H1 (cell line): ENCODE measurements at regions not wholly inside any gene's neighbourhood (a gene's known extent, or its start where the extent isn't known, plus 50 kb on each side); places are given as distances from the start of the nearest gene placed in this dataset.

Experiments used
- CHD2 ChIP-seq: IDR thresholded peaks from 2 replicates; pipeline ENCODE4 v1.6.1; 2012; ENCODE audit warnings: low read length, improper control_type of control experiment
- CREB1 ChIP-seq: IDR thresholded peaks from 2 replicates; pipeline ENCODE4 v1.6.1; 2012; ENCODE audit warnings: inconsistent platforms
- CTBP2 ChIP-seq: IDR thresholded peaks from 2 replicates; pipeline ENCODE4 v1.7.0; 2011; ENCODE audit warnings: borderline replicate concordance, mild to moderate bottlenecking, moderate library complexity, mixed read lengths, low read length; ENCODE audit not compliant: insufficient read depth, insufficient read length
- RAD21 ChIP-seq, 2 experiments: IDR thresholded peaks in 1 of 2; conservative IDR thresholded peaks in 1 of 2; 2 replicates each; pipeline ENCODE4 v1.6.1; 2011; ENCODE audit warnings: low read depth in 2 of 2, low read length in 2 of 2, improper control_type of control experiment in 1 of 2, inconsistent platforms in 1 of 2, mild to moderate bottlenecking in 1 of 2, moderate library complexity in 1 of 2
- TAF7 ChIP-seq: optimal IDR thresholded peaks from 2 replicates; pipeline ENCODE3; 2011; ENCODE audit warnings: low read depth, mild to moderate bottlenecking, inconsistent platforms, low read length, moderate library complexity, borderline replicate concordance
- TCF12 ChIP-seq: IDR thresholded peaks from 2 replicates; pipeline ENCODE4 v1.6.1; 2011; ENCODE audit warnings: low read depth, mild to moderate bottlenecking, low read length
- TEAD4 ChIP-seq: IDR thresholded peaks from 2 replicates; pipeline ENCODE4 v1.6.1; 2012; ENCODE audit warnings: low read depth, low read length, inconsistent platforms, mixed read lengths
- TF ChIP-seq, protein P1 (sequence below), 3 experiments: IDR thresholded peaks; 1 replicate in 2 of 3; 2 replicates in 1 of 3; pipeline versions ENCODE4 v1.5.1 to v1.6.1; 2011; ENCODE audit warnings: low read length in 3 of 3, mild to moderate bottlenecking in 3 of 3, inconsistent platforms in 2 of 3, low read depth in 1 of 3, moderate library complexity in 1 of 3; ENCODE audit not compliant: insufficient read depth in 1 of 3; ENCODE audit errors: control extremely low read depth in 1 of 3

DNA sequence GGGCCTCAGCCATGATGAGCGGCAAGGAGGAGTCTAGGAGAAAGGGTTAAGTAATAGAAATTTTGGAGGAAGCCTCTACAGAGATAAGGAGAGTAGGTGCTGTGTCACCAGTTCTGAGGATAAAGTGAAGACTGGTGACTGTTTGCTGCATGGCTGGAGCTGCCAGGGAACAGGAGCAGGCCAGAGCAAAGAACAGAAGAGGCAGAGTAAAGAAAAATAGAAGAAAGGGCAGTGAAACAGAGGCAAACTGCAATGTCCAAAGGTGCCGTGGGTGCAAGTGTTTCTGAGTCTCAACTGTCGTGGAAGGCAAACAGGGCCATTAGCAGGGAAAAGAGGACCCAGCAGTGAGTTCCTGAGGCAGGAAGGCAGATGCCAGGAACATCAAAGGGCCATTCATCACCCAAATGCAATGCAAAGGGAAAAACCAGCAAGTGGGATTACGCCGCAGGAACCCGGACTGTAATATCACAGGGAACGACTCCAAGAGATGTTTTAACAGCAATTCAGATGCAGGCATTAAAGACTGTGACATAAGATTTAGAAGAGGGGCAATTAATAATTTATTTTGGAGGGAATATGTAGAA lies 318.3 kb downstream of the FOXO1 start (continued):
- TF ChIP-seq, protein P1, sequence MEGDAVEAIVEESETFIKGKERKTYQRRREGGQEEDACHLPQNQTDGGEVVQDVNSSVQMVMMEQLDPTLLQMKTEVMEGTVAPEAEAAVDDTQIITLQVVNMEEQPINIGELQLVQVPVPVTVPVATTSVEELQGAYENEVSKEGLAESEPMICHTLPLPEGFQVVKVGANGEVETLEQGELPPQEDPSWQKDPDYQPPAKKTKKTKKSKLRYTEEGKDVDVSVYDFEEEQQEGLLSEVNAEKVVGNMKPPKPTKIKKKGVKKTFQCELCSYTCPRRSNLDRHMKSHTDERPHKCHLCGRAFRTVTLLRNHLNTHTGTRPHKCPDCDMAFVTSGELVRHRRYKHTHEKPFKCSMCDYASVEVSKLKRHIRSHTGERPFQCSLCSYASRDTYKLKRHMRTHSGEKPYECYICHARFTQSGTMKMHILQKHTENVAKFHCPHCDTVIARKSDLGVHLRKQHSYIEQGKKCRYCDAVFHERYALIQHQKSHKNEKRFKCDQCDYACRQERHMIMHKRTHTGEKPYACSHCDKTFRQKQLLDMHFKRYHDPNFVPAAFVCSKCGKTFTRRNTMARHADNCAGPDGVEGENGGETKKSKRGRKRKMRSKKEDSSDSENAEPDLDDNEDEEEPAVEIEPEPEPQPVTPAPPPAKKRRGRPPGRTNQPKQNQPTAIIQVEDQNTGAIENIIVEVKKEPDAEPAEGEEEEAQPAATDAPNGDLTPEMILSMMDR (IDR thresholded peaks at IDR 0.05; ENCODE audit: control extremely low read depth in 1 of 3, insufficient read depth in 1 of 3, low read depth in 1 of 3, low read length in 3 of 3) = no peak
- TF ChIP-seq TEAD4 = no peak
- TF ChIP-seq TCF12 = no peak
- TF ChIP-seq CTBP2 = no peak
- no peak for TF ChIP-seq TAF7
- no peak for TF ChIP-seq CHD2
- no peak for TF ChIP-seq RAD21 (IDR thresholded peaks at IDR 0.05 in 1 of 2, conservative IDR thresholded peaks at IDR 0.05 in 1 of 2; ENCODE audit: low read depth in 2 of 2, low read length in 2 of 2)
- no peak for TF ChIP-seq CREB1
